GM21619 (cell line): ENCODE measurements at regions not wholly inside any gene's neighbourhood (a gene's known extent, or its start where the extent isn't known, plus 50 kb on each side); places are given as distances from the start of the nearest gene placed in this dataset.
A peak's percentile ranks its signal among the peaks of the same experiment; 100 is the strongest.
"Not testable (repeated sequence)": the region's sequence is repeated elsewhere in the genome, so short reads cannot be mapped to it uniquely, and the experiment has no call there.

Source experiments
- ATAC-seq: cut with Tn5 transposase; IDR thresholded peaks from one replicate; pipeline ENCODE4 v1.9.1; 2021; ENCODE audit not compliant: unreplicated experiment

DNA sequence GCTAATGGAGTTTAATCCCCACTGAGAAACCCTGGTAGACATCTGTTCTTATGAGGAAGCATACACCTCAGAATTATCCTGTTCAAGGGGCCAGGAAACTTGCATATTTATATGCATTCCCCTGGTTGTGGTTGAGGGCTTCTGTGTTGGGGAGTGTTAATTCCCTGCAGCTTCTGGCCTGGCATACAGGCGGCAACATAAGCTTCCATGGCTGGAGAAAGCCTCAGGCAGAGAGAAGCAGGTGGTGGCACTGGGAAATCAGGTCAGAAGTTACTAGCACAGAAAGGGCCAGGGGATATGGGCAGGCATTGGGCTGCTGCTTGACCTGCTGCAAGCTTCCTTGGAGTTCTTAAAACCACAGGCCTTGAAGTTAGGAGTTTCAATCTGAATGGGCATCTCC is 166.1 kb upstream of the SEMA6A start:
- ATAC-seq: no peak

DNA sequence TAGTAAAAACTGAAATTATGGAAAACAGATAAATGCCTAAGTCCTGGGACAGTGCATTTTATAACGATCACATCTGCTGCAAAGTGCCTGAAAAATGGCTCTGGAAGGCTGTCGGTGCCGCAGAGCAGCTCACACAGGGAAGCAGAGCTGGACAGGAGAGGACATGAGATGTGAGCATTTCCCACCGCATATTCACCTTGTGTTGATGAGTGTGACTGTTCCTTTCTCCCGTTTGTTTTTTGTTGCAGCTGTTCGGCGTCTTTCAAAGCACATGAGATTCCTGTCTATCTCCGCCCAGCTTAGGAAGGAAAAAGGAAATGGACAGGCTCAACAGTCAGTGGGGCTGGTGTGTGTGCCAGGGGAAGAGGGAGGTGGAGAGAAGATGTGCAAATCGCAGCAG is 164.9 kb upstream of the SEMA6A start:
- no peak for ATAC-seq

- no peak for ATAC-seq
Measured at GRCh38 chr5:116738615-116739261, 164.1 kb upstream of the SEMA6A start.

GRCh38 chr5:116738239-116738614 is 163.6 kb upstream of the SEMA6A start:
- no peak for ATAC-seq

- ATAC-seq: no peak
Measured at GRCh38 chr5:116736671-116737070, 162.0 kb upstream of the SEMA6A start.

DNA sequence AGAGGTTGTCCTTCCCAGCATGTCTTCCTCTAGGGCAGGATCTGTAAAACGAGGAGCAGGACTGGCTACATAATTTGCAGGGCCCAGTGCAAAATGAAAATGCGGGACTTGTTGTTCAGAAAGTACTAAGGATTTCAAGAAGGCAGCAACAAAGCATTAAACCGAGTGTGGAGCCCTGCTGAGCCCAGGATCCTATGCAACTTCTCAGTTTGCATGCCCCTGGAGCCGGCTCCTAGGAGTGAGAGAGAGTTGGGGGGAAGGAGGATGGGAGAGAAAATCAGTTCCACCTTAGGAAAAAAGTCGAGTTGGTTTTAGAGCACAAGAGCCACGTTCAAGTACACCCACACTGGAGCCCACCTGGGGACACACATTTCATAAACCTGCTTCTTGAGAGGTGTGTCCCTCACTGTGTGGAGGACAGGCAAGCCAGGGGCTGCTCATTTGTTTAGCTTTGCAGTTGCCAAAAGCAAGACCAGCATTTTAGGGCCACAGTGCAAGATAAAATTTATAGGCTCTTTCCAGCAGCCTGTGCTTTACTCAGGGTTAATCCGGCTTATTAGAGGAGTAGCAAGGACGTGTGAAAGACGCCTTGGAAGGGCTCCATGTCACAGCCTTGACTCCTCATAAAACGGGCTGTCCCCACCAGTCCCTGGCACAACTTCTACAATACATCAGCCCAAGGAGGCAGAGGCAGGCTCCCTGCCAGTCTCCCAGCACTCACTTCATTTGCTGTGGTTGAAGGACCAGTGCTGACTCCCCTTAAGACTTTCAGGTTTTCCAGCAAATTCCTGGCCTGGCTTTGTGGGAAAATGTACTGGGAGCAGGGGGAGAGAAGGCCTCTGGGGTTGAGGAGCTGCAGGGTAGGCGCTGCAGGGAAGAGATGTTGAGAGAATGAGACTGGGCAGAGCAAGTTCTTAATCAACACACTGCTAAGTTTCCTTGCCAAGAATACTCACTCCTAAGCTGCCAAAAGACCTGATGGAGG is 159.7 kb upstream of the SEMA6A start:
- ATAC-seq: no peak

DNA sequence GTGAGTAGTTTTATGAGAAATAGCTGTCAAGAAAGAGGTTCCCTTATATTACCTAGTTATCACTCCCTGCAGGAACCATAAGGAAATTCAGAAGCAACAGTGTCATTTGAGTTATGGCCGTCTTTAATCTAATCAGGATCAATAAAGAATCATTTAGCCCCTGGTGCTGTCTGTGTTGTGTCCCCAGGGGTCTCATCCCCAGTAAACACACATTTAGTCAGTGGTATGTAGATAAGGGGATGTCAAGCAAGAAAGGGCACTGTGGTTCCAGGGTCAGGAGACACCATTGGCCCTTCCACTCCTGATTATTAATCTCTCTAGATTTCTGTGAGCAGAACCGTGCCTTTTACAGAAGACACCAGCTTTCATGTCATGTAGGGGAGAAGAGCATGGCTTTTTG is 158.0 kb upstream of the SEMA6A start:
- ATAC-seq: no peak

GRCh38 chr5:116731432-116731831 is 156.8 kb upstream of the SEMA6A start:
- no peak for ATAC-seq

- no peak for ATAC-seq
Measured at GRCh38 chr5:116730706-116731105, 156.1 kb upstream of the SEMA6A start.

DNA sequence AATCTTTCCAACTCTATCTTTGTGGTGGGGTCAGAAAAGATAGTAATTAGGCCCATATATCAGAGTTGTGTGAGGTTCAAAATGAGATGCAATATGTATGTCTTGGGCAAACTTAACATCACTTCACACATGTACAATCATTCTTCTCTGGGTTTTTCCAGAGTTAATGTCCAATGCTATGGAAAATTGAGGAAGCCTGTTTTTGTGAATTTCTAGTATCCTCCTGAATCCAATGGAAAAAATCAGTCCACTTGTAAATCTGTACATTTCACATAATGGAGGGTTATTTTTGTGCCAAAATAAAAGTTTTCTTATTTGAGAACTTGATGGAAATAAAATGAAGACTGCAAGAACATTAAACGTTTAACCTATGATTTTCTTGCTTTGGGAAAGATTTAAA is 155.6 kb upstream of the SEMA6A start:
- ATAC-seq: no peak

DNA sequence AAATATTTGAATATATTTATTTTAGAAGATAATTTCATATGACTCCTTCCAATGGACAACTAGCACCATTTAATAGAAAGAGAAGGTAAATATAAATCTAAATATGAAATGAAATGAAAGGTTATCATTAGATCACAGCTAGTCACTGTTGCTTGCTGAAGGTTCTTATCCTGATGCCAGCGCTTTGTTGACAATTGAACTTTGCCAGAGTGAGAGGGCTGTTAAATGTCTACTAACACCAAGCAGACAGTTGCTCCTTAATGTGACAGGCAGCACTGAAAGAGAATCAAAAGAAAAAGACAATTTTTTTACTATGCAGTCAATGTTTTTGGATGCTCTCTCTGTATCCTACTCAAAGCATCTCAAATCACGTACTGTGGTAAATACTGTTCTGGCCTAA is 152.6 kb upstream of the SEMA6A start:
- ATAC-seq: no peak

DNA sequence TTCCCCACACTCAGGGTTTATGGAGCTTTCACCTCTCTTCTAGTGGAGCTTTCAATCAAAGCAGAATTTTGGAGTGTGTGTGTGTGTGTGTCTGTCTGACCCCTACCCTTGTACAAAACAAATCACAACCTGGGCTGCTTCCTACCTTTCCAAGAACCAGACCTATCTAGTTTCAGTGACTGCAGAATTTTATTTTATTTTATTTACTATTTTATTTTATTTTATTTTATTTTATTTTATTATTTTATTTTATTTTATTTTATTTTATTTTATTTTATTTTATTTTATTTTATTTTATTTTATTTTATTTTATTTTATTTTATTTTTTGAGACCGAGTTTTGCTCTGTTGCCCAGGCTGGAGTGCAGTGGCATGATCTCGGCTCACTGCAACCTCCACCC is 151.6 kb upstream of the SEMA6A start:
- not testable (repeated sequence) for ATAC-seq

GRCh38 chr5:116724971-116725370 is 150.3 kb upstream of the SEMA6A start:
- no peak for ATAC-seq

DNA sequence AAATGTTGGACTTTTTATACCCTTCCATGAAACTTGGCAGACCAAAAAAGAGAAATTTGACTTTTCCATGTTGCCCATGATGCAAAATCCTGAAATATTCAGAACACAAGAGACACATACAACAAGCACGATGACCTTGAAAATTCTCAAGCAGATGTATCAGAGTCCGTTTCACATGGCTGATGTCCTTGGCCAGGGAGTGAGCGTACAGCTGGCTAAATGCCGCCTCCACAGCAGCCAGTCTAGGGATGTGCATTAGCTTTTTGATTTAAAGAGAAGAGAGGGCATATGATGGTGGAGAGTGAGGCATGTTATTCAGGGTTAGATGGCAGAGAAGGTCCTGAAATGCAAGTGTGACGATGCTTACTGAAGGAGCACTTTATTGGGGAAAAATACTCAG is 148.0 kb upstream of the SEMA6A start:
- no peak for ATAC-seq

DNA sequence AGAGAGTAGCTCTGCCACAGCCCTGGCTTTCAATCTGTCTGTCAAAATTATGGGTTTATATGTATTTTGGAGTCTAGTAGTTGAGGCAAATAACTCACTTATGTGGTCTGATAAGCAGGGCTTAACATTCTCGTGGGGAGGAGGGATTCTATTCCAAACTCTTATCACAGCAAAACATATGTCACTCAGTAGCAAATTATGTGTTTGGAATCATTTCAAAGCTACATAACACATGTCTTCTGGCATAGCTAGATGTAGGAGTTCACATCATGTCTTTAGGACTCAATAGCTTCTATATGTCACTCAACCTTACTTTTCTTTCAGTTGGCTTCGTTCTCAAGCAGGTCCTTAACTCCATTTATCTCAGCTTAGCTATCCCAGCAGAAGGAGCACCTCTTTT is 144.5 kb upstream of the SEMA6A start:
- no peak for ATAC-seq

GRCh38 chr5:116718317-116718716 is 143.7 kb upstream of the SEMA6A start:
- ATAC-seq: no peak

- peak; percentile 38 for ATAC-seq
Measured at GRCh38 chr5:116709082-116709481, 134.5 kb upstream of the SEMA6A start.

DNA sequence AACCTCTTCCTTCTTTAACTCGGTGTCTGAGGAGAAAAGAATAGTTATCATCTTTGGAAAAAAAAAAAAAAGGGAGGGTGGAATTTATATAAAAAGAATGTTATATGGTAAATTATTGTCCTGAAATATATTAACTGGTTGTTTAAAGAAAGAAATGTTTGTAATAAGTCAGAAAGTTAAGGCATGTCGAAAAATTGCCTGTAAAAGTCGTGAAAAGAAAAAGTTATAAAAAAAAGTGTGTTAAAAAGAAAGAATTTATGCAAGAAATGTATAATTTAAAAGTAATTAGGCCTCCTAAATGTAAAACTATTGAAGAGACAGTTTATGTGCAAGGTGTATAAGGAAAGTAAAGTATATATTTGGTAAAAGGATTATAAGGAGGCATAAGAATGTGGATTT is 130.5 kb upstream of the SEMA6A start:
- not testable (repeated sequence) for ATAC-seq

GRCh38 chr5:116703941-116704340 is 129.3 kb upstream of the SEMA6A start:
- ATAC-seq: no peak

DNA sequence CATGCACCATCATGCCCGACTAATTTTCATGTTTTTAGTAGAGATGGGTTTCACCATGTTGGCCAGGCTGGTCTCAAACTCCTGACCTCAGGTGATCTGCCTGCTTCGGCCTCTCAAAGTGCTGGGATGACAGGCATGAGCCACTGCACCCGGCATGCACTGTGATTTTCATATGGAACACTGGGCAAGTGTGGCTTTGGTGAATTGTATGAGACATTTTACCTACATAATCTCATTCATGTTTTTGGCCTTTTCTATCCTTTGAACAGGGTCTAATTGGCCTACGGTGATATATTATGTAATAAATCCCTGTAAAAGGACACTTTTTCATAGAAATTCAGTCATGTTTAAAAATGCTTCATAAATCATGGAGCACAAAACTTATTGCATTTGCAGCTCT is 128.7 kb upstream of the SEMA6A start:
- no peak for ATAC-seq

- ATAC-seq: peak; percentile 50
Measured at GRCh38 chr5:116702776-116703175, 128.2 kb upstream of the SEMA6A start.

- peak; percentile 40 for ATAC-seq
Measured at GRCh38 chr5:116699332-116699731, 124.7 kb upstream of the SEMA6A start.
